B cell (primary cell): ENCODE measurements at regions not wholly inside any gene's neighbourhood (a gene's known extent, or its start where the extent isn't known, plus 50 kb on each side); places are given as distances from the start of the nearest gene placed in this dataset.
"Not testable (repeated sequence)": the region's sequence is repeated elsewhere in the genome, so short reads cannot be mapped to it uniquely, and the experiment has no call there.

Source experiments
- CTCF ChIP-seq: fragments of 200-600 bp; IDR thresholded peaks from one replicate; pipeline ENCODE4 v1.8.0; 2022; ENCODE audit warnings: antibody characterized with exemption, mild to moderate bottlenecking
- EZH2 ChIP-seq: IDR thresholded peaks from 2 replicates; pipeline ENCODE4 v1.6.1; 2012; ENCODE audit warnings: borderline replicate concordance, low read depth, mild to moderate bottlenecking, moderate library complexity, low read length; ENCODE audit not compliant: insufficient read depth, poor library complexity, severe bottlenecking

GRCh38 chr5:82455317-82455716 lies 177.2 kb upstream of the RPS23 start:
- not testable (repeated sequence) for TF ChIP-seq CTCF, EZH2
